HL-60/S4 treated with phorbol 12-myristate 13-acetate at 8.2 ng/mL for 4 days and 3 days (cell line): ENCODE measurements at regions not wholly inside any gene's neighbourhood (a gene's known extent, or its start where the extent isn't known, plus 50 kb on each side); places are given as distances from the start of the nearest gene placed in this dataset.

ENCODE experiments used
- in situ Hi-C: fragments of 300-500 bp; cut with MboI; formaldehyde crosslinking; loops from 2 replicates; pipeline ENCODE4 v1.15.0; 2022; ENCODE audit warnings: low sequenced_read_pairs

GRCh38 chr16:54429029-54429428 lies 142.4 kb upstream of the IRX3 start:
- in situ Hi-C loops: loop anchor here (25.0 kb wide), 1 partner anchor 508 kb away; the partner anchor contains the start of gene IRX5

GRCh38 chr16:54426553-54426849 lies 139.9 kb upstream of the IRX3 start:
- in situ Hi-C loops: loop anchor here (25.0 kb wide), 1 partner anchor 511 kb away; the partner anchor contains the start of gene IRX5

- in situ Hi-C loops: loop anchor here (25.0 kb wide), 1 partner anchor 511 kb away; the partner anchor contains the start of gene IRX5
Measured at GRCh38 chr16:54425681-54426552, 139.3 kb upstream of the IRX3 start.

GRCh38 chr16:54425068-54425467 lies 138.5 kb upstream of the IRX3 start:
- in situ Hi-C loops: loop anchor here (25.0 kb wide), 1 partner anchor 512 kb away; the partner anchor contains the start of gene IRX5

GRCh38 chr16:54424043-54424451 lies 137.5 kb upstream of the IRX3 start:
- in situ Hi-C loops: no loop called here

- in situ Hi-C loops: no loop called here
Measured at GRCh38 chr16:54422569-54422978, 136.0 kb upstream of the IRX3 start.

GRCh38 chr16:54422159-54422558 lies 135.6 kb upstream of the IRX3 start:
- in situ Hi-C loops: no loop called here

- in situ Hi-C loops: no loop called here
Measured at GRCh38 chr16:54421220-54421619, 134.6 kb upstream of the IRX3 start.

- in situ Hi-C loops: no loop called here
Measured at GRCh38 chr16:54418903-54419302, 132.3 kb upstream of the IRX3 start.

GRCh38 chr16:54417384-54417783 lies 130.8 kb upstream of the IRX3 start:
- in situ Hi-C loops: no loop called here

- in situ Hi-C loops: no loop called here
Measured at GRCh38 chr16:54414671-54415070, 128.1 kb upstream of the IRX3 start.

- in situ Hi-C loops: no loop called here
Measured at GRCh38 chr16:54412777-54413455, 126.3 kb upstream of the IRX3 start.

- in situ Hi-C loops: no loop called here
Measured at GRCh38 chr16:54412037-54412436, 125.5 kb upstream of the IRX3 start.

GRCh38 chr16:54411544-54411943 lies 125.0 kb upstream of the IRX3 start:
- in situ Hi-C loops: no loop called here

- in situ Hi-C loops: no loop called here
Measured at GRCh38 chr16:54409982-54410381, 123.4 kb upstream of the IRX3 start.

- in situ Hi-C loops: no loop called here
Measured at GRCh38 chr16:54407596-54407995, 121.0 kb upstream of the IRX3 start.

- in situ Hi-C loops: no loop called here
Measured at GRCh38 chr16:54405478-54405877, 118.9 kb upstream of the IRX3 start.

- in situ Hi-C loops: no loop called here
Measured at GRCh38 chr16:54403580-54403979, 117.0 kb upstream of the IRX3 start.

GRCh38 chr16:54402873-54403272 lies 116.3 kb upstream of the IRX3 start:
- in situ Hi-C loops: no loop called here

- in situ Hi-C loops: no loop called here
Measured at GRCh38 chr16:54402270-54402669, 115.7 kb upstream of the IRX3 start.

- in situ Hi-C loops: no loop called here
Measured at GRCh38 chr16:54400261-54400660, 113.7 kb upstream of the IRX3 start.

- in situ Hi-C loops: no loop called here
Measured at GRCh38 chr16:54398986-54399385, 112.4 kb upstream of the IRX3 start.
